ENCODE measurements at regions not wholly inside any gene's neighbourhood (a gene's known extent, or its start where the extent isn't known, plus 50 kb on each side); places are given as distances from the start of the nearest gene placed in this dataset.

DNA sequence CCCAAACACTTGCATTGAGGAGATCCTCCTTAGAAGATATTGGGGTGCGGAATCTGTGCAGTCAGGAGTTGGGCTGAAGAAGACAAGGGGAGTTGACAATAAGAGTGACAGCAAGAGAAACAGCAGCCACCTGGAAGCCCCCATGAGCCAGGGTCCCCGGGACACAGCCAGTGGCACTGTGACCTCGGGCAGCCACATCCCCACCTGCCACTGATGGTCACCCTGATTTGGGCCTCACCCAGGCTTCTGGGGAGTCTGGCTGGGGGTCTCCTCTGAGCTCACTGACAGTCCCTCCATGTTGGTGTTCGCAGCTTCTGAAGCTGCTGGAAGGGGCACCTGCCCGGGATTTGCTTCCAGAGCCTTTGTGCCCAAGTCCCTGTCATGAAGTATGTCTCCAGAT is 123.5 kb downstream of the TTLL2 start:
- no peak overlapping the region for H3K9ac ChIP-seq (ENCODE audit: low read length)
- H2AFZ ChIP-seq (ENCODE audit: low read depth, low read length, poor library complexity, severe bottlenecking): no peak overlapping the region
- no peak for ATAC-seq
- RAD21 ChIA-PET (ENCODE audit: low non-redundant PET in 1 of 2, low total read pairs in 2 of 2, uncharacterized antibody in 2 of 2, unreplicated experiment in 2 of 2): no interaction called here
- BruUV-seq (replicated peaks): no TSS peak
- no peak overlapping the region for H3K4me2 ChIP-seq (ENCODE audit: low read length)
- H4K20me1 ChIP-seq (ENCODE audit: insufficient read depth): no peaks in the 10 kb centered on the region
- POLR2A ChIA-PET: no interaction called here
- DNase-seq (ENCODE audit: low read depth, low spot score): no peak
- H3K9me3 ChIP-seq (ENCODE audit: control insufficient read depth in 1 of 2, insufficient read depth in 1 of 2, low read depth in 1 of 2, low read length in 2 of 2): no peaks in the 10 kb centered on the region
- CTCF ChIA-PET: no interaction called here
- intact Hi-C loops (cut with micrococcal nuclease): no loop called here
- no peaks in the 10 kb centered on the region for H3K36me3 ChIP-seq (ENCODE audit: control insufficient read depth in 1 of 2, insufficient read depth in 2 of 2, low read length in 2 of 2)
- H3K9me2 ChIP-seq (ENCODE audit: insufficient read depth): no peaks in the 10 kb centered on the region
- H3K4me1 ChIP-seq (ENCODE audit: control insufficient read depth in 1 of 2, insufficient read depth in 2 of 2, low read length in 2 of 2): no peaks in the 10 kb centered on the region
- H3K27ac ChIP-seq (ENCODE audit: low read depth, low read length): no peak overlapping the region
- peaks cover 6% of the 10 kb centered on the region; the same call in 1 of the 2 replicates for H3K27me3 ChIP-seq (ENCODE audit: insufficient read depth, low read length)
- TF ChIP-seq ZFX (IDR thresholded peaks at IDR 0.05) (no peak), EZH2phosphoT487 (IDR thresholded peaks at IDR 0.05; ENCODE audit: borderline replicate concordance) (no peak), CBX3 (IDR thresholded peaks at IDR 0.05; ENCODE audit: low read depth) (no peak), ZNF274 (IDR thresholded peaks at IDR 0.05; ENCODE audit: low read depth, low read length) (no peak), POLR2AphosphoS5 (IDR thresholded peaks at IDR 0.05; ENCODE audit: low read depth, low read length) (no peak), SIN3A (IDR thresholded peaks at IDR 0.05; ENCODE audit: low read depth) (no peak), EZH2 (IDR thresholded peaks at IDR 0.05) (no peak), SP1 (IDR thresholded peaks at IDR 0.05; ENCODE audit: low read depth) (no peak)
- TF ChIP-seq, protein P1, sequence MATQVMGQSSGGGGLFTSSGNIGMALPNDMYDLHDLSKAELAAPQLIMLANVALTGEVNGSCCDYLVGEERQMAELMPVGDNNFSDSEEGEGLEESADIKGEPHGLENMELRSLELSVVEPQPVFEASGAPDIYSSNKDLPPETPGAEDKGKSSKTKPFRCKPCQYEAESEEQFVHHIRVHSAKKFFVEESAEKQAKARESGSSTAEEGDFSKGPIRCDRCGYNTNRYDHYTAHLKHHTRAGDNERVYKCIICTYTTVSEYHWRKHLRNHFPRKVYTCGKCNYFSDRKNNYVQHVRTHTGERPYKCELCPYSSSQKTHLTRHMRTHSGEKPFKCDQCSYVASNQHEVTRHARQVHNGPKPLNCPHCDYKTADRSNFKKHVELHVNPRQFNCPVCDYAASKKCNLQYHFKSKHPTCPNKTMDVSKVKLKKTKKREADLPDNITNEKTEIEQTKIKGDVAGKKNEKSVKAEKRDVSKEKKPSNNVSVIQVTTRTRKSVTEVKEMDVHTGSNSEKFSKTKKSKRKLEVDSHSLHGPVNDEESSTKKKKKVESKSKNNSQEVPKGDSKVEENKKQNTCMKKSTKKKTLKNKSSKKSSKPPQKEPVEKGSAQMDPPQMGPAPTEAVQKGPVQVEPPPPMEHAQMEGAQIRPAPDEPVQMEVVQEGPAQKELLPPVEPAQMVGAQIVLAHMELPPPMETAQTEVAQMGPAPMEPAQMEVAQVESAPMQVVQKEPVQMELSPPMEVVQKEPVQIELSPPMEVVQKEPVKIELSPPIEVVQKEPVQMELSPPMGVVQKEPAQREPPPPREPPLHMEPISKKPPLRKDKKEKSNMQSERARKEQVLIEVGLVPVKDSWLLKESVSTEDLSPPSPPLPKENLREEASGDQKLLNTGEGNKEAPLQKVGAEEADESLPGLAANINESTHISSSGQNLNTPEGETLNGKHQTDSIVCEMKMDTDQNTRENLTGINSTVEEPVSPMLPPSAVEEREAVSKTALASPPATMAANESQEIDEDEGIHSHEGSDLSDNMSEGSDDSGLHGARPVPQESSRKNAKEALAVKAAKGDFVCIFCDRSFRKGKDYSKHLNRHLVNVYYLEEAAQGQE (IDR thresholded peaks at IDR 0.05; ENCODE audit: low read depth): no peak
- H3K4me3 ChIP-seq (replicated peaks in 1 of 2; ENCODE audit: low read depth in 1 of 2, low read length in 2 of 2): no peak overlapping the region
- no peaks in the 10 kb centered on the region for H3K79me2 ChIP-seq (ENCODE audit: insufficient read depth, low read length)

Data from HCT116 (cell line).